ENCODE measurements at regions not wholly inside any gene's neighbourhood (a gene's known extent, or its start where the extent isn't known, plus 50 kb on each side); places are given as distances from the start of the nearest gene placed in this dataset.
A peak's percentile ranks its signal among the peaks of the same experiment; 100 is the strongest.
"Not testable (repeated sequence)": the region's sequence is repeated elsewhere in the genome, so short reads cannot be mapped to it uniquely, and the experiment has no call there.

GRCh38 chr4:9505341-9505740 lies 61.1 kb downstream of the DEFB131A start:
- DNase-seq (ENCODE audit: low spot score): not testable (repeated sequence)

DNA sequence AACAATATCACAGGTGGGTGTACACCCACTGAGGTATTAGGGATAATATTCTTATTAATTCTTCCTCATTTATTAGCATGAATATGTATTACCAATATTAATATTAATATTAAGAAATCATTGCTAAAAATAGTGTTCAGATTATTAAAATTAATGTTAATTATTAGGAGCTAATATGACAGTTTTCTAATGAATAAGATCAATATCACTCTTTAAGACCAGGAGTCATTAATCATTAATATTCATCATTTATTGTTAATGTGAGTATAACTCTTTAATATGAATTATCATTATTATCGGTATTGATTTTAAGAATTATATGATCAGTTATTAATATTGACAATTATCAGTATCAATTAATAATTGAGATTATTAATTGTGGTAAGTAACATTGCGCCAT lies 62.5 kb downstream of the DEFB131A start:
- DNase-seq (ENCODE audit: low spot score): not testable (repeated sequence)

DNA sequence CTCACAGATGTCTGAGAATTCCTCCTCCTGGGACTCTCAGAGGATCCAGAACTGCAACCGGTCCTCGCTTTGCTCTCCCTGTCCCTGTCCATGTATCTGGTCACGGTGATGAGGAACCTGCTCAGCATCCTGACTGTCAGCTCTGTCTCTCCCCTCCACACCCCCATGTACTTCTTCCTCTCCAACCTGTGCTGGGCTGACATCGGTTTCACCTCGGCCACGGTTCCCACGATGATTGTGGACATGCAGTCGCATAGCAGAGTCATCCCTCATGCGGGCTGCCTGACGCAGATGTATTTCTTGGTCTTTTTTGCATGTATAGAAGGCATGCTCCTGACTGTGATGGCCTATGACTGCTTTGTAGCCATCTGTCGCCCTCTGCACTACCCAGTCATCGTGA lies 68.7 kb downstream of the DEFB131A start:
- DNase-seq (ENCODE audit: low spot score): not testable (repeated sequence)

GRCh38 chr4:9519631-9520030 lies 75.4 kb downstream of the DEFB131A start:
- not testable (repeated sequence) for DNase-seq (ENCODE audit: low spot score)

GRCh38 chr4:9522903-9523302 lies 78.7 kb downstream of the DEFB131A start:
- not testable (repeated sequence) for DNase-seq (ENCODE audit: low spot score)

DNA sequence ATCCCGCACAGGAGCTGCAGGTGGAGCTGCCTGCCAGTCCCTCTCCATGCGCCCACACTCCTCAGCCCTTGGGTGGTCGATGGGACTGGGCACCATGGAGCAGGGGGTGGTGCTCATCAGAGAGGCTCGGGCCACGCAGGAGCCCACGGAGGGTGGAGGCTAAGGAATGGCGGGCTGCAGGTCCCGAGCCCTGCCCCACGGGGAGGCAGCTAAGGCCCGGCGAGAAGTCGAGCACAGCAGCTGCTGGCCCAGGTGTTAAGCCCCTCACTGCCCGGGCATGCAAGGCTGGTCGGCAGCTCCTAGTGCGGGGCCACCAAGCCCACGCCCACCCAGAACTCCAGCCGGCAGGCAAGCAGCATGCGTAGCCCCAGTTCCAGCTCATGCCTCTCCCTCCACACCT lies 80.2 kb downstream of the DEFB131A start:
- not testable (repeated sequence) for DNase-seq (ENCODE audit: low spot score)

DNA sequence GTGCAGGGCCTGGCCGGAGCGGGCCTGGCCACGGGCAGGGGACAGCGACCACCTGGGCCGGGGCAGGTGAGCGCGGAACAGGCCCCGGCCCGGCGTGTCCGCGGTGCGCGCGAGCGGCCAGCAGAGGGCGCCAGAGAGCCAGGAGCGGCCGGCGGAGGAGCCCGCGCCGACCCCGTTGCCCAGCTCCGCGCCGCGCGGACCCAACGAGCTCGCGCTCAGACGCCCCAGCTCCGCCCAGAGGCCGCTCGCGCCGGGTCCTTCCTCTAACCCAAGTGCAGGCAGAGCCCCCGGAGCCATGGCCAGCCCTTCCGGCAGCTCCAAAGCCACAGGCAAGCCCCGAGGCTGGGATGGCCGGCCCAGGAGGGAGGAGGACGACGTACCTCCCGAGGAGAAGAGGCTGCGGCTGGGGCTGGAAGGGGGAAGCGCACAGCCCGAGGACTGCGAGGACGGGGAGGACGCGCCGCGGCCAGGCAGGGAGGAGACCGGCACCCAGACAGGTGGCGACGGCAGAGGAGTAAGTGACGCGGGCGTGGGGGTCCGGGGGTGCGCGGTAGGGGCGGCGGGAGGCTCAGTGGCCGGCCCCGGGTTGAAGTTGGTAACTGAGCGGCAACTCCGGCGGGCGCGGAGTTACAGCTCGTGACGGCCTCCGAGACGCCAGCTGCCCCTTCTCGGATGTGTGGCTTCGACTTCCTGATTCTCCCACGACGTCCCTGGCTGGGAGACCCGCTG lies 88.1 kb downstream of the DEFB131A start:
- peak; percentile 55 for DNase-seq (ENCODE audit: low spot score)

DNA sequence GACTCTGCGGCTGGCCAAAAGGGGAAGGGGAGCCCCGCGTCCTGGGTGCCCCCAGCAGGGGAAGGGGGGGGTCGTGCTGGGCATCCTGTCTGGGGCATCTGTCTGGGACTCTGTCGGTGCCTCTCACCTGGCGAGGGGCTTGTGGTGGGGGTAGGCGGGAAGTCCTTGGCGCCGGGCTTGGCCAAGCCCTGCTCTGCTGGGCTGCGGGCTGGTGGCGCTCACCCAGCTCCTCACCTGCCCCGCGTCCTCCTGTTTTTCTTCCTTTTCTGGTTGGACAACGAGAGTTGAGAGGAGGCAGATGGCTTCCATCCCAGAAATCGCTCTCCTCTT lies 88.6 kb downstream of the DEFB131A start:
- DNase-seq (ENCODE audit: low spot score): not testable (repeated sequence)

DNA sequence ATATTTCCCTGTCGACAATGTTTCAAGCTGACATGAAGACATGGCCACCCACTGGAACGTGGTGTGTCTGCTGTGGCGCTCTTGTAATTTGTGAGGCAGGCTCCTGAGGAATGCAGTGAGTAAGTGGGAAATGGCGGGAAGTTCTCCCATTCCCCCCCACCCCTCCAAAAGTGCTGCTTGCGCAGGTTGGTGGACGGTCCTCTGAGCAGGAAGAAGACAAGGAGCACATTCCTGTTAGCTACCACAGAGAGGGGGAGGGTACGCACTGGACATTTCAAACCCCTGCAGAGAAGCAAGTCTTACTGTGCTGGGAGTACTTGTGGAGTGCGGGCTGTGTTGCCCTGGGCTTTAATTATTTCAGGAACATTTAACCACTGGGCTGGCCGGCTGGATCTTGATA lies 92.9 kb downstream of the DEFB131A start:
- DNase-seq (ENCODE audit: low spot score): not testable (repeated sequence)

DNA sequence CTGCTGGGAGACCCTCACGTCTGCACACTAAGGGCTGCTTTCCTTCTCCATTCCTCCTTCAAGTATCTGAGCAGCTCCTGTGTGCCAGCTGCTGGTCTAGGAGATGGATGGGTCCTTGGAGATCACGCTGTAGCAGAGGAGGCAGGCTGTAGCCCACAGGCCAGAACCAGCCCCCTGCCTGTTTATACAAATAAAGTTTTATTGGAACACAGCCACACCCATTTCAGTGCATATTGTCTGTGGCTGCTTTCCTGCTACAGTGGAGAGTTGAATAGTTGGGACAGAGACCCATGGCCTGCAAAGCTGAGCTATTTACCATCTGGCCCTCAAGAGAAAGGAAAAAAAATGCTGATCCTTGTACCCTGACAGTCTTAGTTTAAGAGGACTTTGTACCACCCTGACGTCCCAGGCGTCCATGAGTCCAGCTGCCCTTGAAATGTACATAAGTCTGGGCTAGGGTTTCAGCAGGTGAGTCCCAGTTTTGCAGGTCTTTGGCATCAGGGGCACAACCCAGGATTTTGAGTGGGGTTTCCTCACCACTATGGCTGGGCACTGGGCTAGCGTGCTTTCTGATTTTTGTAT lies 95.8 kb downstream of the DEFB131A start:
- not testable (repeated sequence) for DNase-seq (ENCODE audit: low spot score)

DNA sequence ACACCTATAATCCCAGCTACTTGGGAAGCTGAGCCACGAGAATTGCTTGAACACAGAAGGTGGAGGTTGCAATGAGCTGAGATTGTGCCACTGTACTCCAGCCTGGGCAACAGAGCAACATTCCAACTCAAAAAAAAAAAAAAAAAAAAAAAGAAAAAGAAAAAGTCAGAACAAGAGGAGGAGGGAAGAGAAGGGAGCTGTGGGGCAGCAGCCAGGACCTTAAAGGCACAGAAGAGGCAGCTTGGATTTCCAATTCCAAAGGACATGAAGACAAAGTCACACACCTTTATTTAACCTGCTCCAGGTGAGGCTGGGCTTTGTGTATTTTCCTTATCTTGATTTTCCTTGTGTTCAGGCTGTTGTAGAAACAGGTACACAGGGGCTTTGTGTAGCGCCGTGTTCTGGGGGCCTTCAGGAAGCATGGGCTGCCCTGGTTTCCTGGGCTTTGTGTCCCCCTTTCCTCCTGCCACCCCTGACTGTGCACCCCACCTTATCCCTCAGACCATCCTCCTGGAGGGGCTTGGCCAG lies 97.2 kb downstream of the DEFB131A start:
- not testable (repeated sequence) for DNase-seq (ENCODE audit: low spot score)

GRCh38 chr4:9544851-9545250 lies 100.6 kb downstream of the DEFB131A start:
- DNase-seq (ENCODE audit: low spot score): not testable (repeated sequence)

DNA sequence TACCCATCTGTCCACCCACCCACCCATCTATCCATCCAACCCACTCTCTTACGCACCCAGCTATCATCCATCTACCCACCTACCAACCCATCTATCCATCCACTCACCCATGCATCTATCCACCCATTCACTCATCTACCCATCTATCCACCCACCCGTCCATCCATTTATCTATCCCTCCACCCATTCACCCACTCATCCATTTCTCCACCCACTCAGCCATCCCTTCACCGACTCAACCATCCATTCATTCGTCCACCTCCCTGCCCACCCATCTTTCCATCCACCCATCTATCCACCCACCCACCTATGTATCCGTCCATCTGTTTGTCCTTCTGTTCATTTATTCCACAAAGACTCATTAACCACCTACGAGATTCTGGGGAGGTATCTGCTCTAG lies 103.3 kb downstream of the DEFB131A start:
- DNase-seq (ENCODE audit: low spot score): not testable (repeated sequence)

DNA sequence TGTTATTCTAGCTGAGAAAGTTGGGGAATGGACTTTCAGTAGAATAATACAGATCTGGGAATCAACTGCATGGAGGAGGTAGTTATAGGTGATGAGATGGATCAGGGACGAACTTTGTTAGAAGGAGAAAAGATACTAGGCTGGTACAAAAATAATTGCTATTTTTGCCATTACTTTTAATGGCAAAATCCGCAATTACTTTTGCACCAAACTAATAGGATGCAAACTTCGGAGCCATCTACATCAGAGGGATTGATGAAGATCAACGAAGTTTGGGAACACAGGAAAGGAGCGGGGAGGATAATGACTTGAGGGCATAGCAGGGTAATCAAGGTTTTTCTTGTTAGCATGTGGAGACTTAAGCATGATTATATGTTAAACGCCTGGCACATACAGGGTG lies 111.9 kb downstream of the DEFB131A start:
- not testable (repeated sequence) for DNase-seq (ENCODE audit: low spot score)

DNA sequence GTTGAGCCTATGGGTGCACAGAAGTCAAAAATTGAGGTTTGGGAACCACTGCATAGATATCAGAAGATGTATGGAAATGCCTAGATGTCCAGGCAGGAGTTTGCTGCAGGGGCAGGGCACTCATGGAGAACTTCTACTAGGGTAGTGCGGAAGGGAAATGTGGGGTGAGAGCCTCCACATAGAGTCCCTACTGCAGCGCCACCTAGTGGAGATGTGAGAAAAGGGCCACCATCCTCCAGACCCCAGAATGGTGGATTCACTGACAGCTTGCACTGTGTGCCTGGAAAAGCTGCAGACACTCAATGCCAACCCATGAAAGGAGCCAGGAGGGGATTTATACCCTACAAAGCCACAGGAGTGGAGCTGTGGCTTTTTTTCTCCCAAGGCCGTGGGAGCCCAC lies 133.7 kb downstream of the DEFB131A start:
- peak; percentile 1 for DNase-seq (ENCODE audit: low spot score)

DNA sequence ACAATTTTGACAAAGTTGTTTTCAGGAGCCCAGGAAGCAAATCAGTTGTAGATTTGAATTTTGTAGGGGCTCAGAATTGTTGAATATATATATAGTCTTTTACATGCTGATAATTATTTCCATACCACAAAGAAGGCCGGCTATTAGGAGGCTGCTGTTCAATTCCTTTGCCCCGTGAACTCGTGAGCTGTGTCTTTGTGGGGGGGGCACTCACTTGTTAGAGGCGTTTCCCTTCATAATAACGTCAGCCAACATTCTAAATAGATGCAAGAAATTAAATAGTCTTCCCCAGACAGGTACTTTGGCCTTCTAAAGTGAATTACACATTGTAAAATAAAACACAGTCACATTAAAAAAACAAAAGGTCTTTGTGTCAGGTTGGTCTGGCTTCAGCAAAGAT lies 138.7 kb downstream of the DEFB131A start:
- not testable (repeated sequence) for DNase-seq (ENCODE audit: low spot score)

DNA sequence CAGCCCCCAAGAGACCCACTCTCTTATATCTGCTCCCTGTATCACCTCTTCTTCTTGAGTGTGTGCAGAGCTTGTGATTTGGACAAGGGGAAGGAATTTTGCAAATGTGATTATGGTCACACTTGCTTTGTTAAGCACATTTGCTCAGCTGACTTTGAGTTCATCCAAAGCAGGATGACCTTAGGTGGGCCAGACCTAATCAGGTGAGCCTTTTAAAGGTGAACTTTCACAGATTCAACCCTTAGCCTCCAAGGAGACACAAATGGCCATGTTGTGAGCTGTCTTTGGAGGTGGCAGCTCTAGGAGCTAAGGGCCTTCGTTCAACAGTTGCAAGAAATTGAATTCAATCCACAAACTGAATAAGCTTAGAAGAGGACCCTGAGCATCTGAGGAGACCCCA lies 147.8 kb downstream of the DEFB131A start:
- DNase-seq (ENCODE audit: low spot score): no peak

DNA sequence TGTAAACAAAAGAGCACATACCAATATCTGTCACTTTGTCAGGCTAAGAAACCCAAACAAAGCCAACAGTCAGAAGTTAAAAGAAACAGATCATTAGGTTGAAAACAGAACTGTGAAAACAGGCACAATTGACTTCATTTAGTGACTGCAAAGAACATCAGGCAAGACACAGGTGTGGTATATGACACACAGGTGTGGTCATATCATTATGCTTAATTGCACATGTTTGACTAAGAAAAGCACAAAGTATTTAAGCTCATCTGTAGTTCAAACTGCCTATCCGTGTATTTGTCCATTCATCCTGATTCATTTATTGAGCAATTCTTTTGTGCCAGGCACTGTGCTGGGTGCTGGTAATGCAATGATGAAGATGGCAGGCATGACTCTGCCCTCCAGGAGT lies 150.7 kb downstream of the DEFB131A start:
- no peak for DNase-seq (ENCODE audit: low spot score)

DNA sequence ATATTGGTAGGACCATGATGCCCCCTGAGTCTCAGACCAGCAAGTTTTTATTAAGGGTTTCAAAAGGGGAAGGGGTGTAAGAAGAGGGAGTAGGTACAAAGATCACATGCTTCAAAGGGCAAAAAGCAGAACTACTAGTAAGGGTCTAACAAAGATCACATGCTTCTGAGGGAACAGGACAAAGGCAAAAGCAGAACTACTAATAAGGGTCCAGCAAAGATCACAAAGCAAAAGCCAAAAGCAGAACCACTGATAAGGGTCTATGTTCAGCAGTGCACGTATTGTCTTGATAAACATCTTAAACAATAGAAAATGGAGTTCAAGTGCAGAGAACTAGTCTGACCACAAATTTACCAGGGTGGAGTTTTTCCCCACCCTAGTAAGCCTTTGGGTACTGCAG lies 151.3 kb downstream of the DEFB131A start:
- DNase-seq (ENCODE audit: low spot score): not testable (repeated sequence)

- DNase-seq (ENCODE audit: low spot score): no peak
Observed at GRCh38 chr4:9599266-9599665, 155.1 kb downstream of the DEFB131A start.

GRCh38 chr4:9600246-9600645 lies 156.0 kb downstream of the DEFB131A start:
- no peak for DNase-seq (ENCODE audit: low spot score)

DNA sequence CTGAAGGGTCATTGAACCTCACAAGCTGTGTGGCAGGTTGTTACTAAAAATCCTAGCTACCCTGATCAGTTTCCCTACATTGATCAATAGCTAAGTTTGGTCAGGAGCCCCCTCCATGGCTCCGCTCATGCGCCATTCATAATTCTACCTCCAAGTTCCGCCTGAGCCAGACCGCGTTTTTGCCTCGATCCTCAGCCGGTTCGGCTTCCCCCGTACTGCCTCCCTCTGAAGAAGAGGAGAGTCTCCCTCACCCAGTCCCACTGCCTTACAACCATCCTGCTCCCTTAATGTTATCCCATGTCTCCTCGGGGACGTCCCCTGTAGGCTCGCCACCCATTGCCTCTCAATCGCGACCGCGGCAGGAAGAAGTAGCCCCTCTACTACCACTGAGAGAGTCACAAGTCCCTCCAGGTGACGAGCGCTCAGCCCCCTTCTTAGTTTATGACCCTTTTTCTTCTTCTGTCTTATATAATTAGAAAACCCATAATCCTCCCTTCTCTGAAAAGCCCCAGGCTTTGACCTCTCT lies 158.2 kb downstream of the DEFB131A start:
- no peak for DNase-seq (ENCODE audit: low spot score)

Measured in HT-29 (cell line).